GM19025 (cell line): ENCODE measurements at regions not wholly inside any gene's neighbourhood (a gene's known extent, or its start where the extent isn't known, plus 50 kb on each side); places are given as distances from the start of the nearest gene placed in this dataset.

Experiments used
- ATAC-seq: cut with Tn5 transposase; IDR thresholded peaks from one replicate; pipeline ENCODE4 v1.9.1; 2021; ENCODE audit warnings: mild to moderate bottlenecking, low read depth, moderate library complexity; ENCODE audit not compliant: unreplicated experiment

DNA sequence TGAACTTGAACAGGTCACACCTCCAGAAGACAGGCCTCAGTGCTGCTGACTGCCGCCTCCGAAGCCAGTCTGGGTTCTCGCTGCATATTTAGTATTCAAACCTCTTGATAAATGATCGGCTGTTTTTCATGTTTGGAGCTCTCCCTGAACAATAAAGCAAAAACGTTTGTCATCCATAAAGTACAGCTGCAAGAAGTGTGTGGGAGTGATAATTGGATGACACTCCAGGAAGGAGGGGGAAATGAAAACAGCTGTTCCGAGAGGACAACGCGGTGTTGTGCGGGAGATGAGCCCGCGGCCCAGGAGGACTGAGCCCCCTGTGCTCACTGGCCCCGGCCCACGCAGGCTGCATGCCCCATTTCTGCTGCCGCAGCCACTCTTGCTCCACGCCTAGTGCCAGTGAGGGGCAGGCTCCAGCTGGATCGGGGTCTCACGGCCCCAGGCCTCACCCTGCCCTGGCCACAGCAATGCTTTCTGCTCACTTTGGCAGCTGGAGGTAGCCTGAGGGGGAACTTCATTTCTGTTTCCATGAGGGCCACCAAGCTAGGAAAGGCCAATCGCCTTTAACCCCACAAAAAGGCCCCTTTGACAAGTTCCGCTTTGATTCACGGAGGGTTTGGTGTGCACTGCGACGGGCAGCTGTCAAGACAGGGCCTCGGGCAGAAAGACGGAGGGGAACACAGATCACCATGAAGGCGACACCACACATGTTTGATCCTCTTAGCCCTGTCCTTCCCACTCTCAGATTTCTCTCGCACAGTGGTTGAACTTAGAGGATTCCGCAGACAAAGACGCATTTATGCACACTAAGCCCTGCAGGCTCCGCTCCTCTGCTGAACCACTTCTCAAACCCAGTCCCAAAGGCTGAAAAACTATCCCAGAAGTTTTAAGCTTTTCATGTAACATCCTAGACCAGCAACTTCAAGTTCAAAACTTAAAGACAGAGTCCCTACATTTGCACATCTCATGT lies 537.6 kb downstream of the EFNB2 start:
- ATAC-seq = no peak

DNA sequence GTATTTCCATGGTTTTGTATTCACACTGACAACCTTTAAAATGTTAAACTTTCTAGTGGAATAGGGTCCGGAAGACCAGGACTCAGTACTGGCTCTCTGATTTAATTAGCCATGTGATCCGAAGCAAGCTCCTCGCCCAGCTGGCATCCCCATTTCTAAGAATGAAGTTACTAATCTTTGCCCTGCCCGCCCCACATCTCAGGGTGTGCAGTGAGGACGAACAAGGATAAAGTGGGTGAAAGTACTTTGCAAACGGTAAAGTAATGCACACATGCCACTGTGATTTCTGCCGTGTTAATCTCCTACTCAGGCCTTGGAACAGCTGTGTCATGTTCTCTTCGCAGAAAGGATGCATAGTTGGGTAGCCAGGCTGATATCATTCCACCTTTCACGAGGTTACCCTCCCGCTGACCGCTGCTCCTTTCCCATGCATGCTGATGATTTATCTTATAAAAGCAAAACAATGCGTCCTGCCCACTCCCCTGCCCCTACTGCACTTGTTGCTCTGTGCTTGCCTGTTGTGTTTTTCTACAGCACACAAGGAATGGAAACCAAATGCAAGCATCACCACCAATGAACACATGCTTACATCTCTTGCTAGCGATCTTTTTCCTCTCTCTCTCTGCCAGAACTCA lies 539.0 kb downstream of the EFNB2 start:
- no peak for ATAC-seq

DNA sequence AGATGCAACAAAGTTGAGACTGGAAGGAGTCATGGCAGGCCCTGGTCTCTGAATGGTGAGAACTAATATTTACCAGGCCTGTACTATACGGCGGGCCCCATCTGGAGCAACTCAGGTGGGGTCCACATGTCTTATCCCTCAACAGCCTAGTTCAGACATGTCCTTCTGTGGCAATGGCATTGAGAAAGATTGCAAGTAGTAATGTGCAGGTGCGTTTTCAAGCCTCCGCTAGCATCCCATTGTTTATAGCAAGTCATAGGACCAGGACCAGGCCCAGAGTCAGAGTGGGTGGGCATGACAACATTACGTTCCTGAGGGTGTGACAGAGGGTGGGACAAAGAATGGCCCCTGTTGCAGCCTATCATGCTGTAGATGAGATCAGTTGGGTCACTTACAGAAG lies 541.1 kb downstream of the EFNB2 start:
- no peak for ATAC-seq

DNA sequence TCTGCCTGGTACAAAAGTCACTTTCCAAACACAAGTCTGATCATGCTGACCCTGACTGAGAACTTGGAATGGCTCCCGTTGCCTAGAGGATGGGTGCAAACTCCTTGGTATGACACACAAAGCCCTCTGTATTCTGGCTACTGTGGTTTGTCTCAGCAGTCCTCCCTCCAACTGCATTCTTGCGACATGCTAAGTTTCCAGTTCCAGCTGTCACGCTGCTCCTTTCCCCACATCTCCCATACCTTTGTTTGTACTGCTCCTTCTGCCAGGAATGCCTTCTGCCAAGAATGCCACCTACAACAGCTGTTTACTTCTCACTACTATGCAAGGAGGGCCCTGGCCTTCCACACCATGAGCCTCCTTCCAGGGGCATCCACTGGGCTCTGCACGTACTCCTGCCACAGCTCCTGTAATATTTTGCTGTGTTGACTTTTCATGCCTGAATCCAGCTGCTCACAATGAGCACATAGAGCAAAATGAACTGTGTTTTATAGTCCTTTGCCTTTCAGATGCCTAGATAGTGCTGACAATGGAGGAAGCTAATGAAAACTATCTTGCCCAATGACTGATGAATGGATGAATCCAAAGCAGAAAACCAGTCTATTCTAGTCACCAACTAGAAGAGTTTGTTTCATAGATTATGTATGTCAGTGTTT lies 543.7 kb downstream of the EFNB2 start:
- no peak for ATAC-seq

DNA sequence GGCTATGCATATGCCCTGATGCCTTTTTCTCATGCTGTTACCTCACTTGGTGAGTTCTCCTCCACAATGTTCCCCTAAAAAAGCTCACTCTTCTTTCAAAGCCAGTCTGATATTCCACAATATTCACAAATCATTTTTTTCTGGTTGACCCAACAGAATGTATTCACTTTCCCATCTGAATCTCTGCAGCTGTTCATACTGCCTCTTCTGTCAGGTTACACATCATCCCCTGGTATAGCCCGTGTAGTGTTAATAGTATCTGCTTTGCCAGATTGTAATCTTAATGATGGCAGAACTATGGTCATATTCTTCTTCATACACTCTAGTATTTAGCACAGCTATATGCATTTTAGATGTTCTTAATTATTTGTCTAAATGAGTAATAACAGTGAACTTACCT lies 544.3 kb downstream of the EFNB2 start:
- ATAC-seq = no peak

DNA sequence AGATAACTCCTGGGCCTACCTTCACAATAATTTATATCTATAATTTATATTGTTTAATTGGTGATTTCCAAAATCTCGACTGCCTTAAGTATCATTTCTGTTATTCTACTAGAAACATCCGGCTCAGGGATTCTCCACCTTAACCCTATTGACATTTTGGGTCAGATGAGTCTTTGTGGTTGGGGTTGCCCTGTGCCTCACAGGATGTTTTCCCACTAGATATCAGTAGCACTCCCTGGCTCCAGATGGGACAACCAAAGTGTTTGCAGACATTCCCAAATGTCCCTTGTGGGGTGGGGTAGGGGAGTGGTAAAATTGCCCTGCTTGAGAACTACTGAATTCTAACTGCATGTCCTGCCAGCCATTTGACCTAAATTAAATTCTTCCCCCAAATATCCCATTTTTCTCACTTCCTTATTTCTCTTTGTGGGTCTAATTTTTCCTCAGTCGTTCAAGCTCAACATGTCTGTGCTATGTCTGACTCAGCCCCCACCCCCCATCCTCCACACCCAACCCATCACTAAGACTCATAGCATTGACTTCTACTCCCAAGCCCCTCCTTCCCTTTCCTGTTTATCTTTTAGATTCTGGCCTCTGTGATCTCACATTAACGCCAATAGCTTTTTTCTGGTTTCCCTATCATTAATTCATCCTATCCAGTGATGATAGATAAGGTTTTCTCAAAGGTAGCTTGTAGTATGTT lies 545.1 kb downstream of the EFNB2 start:
- ATAC-seq = no peak

DNA sequence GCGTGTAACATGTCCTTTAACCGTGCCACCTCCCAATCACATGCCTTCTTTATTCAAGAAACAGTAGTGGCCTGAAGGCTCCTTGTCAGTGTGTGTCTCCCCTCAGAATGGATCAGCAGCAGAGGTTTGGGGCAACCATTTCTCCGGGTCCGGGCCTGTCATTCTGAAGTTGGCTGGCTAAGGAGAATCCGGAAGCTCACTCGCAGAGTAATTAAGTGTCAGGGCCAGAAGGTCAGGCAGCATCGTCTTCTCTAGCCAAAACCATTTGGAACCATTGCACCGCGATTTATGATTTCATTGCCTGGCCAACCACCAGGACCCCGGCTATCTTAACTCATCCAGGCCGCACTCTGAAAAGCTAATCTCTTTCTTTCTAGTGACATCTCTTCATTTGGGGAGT lies 550.8 kb downstream of the EFNB2 start:
- no peak for ATAC-seq

DNA sequence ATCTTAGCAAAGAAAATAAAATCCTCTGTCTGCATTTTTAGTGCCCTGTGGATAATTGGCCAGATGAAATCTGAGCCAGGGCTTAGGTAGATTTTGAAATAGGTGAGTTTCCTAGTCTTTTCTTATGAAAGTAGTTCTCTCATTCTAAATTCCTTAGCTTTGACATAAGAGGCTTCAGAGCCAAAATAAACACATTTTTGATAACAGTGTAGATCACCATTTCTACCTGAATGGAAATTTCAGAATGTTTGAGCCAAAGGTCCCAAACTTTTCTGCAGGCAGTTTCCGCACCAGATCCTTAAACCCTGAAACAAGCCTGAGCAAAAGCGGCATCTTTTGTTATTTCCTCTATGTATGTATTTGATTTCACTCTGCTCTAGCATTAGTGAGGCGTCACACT lies 551.2 kb downstream of the EFNB2 start:
- no peak for ATAC-seq

DNA sequence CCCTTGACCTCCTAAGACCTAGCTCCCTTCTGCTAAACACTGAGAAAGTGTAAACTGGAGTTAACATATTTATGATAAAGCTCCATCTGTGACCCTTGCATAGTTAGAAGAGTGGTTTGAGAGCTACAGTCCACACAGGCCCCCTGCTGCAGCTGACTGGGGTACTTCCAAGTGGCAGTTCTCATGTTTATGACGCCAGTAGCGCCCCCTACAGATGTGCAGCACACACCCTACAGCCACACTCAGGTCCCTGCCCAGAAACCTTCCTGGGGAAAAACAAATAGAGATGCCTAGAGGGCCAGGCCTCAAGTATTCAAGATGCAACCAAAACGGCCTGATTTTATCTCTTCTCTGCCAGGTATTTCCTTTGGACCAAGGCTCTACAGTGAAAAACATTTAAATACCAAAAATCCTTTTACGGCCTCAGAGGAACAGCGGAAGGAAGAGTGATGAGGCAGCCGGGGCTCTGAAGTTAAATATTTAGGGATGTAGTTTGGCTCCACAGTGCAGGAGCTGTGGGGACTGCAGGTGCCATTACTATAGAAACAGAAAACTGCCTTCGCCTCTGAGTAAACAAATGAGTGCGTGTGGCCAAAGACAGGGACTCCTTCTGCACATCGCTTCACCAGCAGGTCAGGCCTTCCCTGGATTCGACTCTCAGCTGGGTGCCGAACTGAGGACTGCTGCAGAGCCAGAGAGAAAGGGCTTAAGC lies 553.1 kb downstream of the EFNB2 start:
- no peak for ATAC-seq

DNA sequence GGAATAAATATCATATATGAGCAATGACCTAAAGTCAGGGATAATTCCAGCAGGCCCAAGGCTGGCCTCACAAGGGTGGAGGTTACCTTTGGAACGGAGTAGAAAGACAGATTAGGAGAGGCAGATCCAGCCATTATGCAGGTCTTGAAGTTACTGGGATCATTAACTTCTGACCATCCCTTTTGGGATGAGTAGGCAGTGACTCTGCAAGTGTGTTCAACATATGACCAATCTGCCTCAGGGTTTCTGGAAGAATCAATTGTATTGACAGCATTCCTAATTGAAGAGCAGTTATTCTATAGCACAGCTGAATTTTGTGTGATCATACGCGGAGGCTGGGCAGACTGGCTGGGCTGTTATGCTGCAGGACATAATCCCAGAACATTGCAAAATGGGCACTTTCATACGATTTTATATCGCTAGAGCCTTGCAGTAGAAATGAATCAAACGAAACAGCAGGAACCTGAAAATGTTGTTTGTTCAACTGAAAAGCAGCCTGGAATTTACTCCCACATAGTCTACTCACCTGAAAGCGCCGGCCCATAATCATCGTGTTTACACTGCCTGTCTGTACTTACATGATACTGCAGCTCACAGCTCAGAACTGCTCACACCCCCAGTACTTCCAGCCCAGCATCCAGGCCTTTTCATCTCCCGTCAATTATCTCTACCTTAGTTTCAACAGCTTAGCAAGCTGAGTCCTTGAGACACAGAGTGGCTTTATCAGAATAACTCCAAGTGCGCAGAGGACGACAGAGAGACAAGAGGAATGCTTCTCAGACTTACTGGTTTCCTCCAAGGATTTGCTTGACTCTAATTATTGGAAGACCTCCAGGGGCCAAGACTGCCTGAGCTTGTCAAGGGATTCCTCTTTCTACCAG lies 556.1 kb downstream of the EFNB2 start:
- ATAC-seq = no peak

DNA sequence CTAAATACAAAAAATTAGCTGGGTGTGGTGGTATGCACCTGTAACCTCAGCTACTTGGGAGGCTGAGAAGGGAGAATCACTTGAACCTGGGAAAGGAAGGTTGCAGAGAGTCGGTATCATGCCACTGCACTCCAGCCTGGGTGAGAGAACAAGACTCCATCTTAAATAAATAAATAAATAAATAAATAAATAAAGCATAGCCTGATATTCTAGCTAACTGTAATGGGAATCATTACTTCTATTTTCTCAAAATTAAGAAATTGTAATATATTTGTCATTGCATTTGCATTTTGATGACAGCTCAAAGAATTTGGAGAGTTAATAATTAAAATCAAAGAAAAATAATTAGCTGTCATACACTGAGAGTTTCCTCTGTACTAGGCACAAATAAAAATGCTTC lies 561.1 kb downstream of the EFNB2 start:
- ATAC-seq = no peak

DNA sequence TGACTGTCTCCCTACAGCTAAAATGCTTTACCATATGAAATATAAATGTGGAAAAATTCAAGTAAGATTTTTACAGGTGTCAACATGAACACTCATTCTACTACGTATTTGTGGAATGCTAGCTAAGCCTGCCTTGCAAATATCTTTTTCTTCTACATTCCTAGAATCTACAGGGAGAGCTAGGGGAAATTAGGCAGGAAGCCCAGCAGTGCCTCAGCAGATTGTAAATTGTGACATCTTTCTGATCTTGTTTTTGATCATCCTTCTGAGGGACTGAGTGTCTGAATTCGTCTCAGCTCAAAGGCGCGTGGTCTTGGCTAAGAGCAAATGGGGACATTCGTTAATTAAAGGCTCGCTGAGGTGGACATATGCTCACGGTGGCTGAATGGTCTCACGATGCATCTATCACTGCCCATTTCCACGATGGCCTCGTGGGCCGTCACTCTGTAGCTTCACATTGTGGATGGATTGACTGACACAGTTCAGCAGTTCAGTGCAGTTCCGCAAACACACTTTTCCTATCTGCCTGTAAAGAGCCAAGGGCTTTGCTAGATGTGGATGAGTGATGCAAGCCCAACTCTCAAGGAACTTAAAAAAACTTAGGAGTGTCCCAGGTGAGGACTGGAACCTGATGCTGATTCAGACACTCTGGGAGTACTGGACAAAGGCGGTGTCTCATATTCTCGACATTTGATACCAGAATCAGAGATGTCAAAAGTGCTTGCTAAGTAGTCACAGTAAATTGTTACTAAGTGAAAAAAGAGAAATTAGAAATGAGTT lies 562.5 kb downstream of the EFNB2 start:
- ATAC-seq = no peak

DNA sequence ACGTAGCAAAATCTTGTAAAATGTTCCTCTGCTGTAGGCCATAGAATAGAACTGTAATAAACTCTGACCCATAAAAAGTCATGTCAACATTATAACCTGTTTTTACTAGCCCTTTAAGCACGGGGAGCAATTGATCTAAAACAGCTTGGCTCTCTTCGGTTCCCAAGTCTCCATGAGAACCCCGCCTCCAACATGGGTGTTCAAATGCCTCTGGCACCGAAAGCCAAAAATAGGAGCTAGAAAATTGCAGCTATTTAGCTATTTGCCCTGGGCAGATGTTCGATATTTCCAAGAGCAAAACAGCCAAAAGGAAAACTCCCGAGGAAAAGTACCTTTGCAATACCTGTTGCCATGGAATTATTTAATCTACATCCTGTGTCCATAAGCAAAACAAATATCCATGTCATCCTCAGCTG lies 563.1 kb downstream of the EFNB2 start:
- ATAC-seq = no peak

DNA sequence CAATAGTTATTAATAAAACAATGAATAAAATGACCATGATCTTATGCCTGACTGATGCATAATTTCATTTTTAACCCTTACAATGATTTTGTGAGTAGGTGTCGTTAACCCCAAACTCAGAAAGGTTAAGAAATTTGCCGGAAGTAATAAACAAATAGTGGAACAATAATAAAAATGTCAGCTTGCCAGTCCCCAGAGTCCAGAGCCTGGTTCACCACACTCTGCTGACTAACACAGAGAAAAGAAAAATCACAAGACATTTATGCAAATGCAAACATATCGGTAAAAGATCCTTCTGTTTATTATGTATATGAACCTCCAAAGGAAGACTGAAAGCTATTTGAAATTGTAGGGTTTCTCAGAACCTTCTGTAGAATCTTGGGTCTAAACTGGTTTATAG lies 563.7 kb downstream of the EFNB2 start:
- ATAC-seq = no peak

DNA sequence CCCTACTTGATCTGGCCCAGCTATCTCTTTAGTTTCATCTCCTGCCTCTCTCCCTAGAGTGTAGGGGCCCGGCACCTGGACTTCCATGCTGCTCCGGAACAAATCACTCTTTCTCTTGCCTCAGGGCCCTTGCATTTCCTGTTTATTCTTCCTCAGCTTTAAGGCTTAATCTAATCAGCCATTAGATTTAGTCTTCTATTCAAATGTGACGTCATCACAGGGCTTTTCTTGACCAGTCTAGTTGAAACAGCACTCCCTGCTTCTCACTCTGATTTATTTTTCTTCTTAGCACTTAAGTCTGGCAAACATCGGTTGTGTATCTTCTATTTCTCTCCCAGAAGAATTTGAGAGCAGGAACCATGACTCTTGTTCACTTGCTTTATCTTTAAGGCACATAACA lies 564.1 kb downstream of the EFNB2 start:
- no peak for ATAC-seq

DNA sequence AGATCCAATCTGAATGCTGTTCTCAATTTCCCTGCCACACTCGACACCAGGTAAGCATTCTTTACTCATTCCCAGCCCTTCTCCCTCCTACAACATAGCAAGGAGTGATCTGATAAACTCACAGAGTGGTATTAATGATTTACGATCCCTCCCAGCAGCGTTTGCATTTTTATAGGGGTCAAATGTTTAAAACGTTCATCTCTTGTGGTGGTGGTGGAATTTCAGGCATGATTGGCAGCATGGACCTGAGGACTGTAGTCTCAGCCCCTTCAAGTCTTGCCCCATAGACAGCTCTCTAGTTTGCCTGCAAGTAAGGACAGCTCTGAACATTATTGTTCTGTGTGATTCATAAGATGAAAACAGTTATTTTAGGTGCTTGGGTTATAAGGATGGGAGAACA lies 565.7 kb downstream of the EFNB2 start:
- ATAC-seq = no peak

DNA sequence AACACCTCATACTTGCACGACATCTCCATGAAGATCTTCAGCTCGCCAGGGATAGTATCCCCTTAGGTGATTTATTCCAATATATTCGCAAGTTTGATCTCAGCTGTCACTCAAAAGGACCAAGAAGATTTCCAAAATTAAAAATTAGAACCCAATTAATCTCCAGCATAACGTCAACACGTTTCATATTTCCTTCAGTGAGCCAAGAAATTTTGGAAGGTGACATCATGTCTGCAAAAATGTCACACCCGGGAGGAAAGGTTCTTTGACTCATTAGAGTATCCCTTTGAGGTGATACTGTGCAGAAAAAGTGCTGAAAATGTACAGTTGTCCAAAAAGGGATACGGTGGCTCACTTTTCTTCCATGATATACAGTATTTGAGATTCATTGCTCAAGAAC lies 569.6 kb downstream of the EFNB2 start:
- no peak for ATAC-seq

DNA sequence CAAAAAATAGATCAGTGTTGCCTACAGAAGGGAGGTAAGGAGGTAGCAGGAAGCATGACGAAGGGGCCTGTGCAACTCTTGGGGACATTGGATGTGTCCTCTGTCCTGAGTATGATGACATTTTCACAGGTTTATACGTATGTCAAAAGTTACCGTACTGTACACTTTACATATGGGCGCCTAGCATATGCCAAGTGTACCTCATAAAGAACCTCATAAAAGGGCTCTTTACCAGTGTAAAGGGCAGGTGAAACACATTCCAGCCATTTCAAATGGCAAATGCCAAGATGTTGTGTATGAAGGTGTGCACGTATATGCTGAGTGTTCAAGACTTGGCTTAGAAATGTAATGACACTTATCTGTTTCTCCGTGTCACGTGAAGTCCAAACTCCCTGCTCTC lies 573.4 kb downstream of the EFNB2 start:
- no peak for ATAC-seq

DNA sequence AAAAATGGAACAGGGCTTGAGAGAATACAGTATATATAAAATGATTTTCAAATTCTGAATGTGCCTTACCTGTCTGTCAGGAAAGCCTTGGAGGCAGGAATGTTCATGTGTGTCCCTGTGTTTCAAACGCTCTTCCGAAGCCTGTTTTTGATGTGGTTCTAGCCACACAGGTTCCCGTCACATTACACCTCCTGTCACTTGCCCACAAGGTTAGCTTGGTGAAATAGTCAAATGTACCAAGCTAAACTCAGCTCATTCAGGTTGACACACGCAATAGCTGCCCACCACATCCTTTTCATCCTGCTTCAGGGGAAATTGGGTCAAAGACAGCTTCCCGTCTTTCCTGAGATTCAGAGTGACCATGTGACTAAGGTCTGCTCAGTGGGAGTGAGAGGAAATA lies 574.0 kb downstream of the EFNB2 start:
- ATAC-seq = no peak
